H9 (cell line): ENCODE measurements at regions not wholly inside any gene's neighbourhood (a gene's known extent, or its start where the extent isn't known, plus 50 kb on each side); places are given as distances from the start of the nearest gene placed in this dataset.

Experiments
- DNase-seq: peaks from one replicate; pipeline ENCODE4 v3.0.0-alpha.2; 2017
- H2AFZ ChIP-seq: one replicate; pipeline ENCODE4 v1.6.1; 2013; ENCODE audit warnings: mild to moderate bottlenecking, low read length, control low read depth, moderate library complexity
- H2AK5ac ChIP-seq: 2 replicates; pipeline ENCODE4 v1.6.1; 2013; ENCODE audit warnings: low read length, control low read depth, mixed read lengths; ENCODE audit not compliant: insufficient read length
- H2BK120ac ChIP-seq: one replicate; pipeline ENCODE4 v1.6.1; 2013; ENCODE audit warnings: low read depth, mild to moderate bottlenecking, low read length, control low read depth, inconsistent platforms; ENCODE audit not compliant: poor library complexity, severe bottlenecking
- H2BK12ac ChIP-seq: 2 replicates; pipeline ENCODE4 v1.6.1; 2013; ENCODE audit warnings: low read length, control low read depth, mixed read lengths, low read depth; ENCODE audit not compliant: insufficient read length
- H2BK15ac ChIP-seq: 2 replicates; pipeline ENCODE4 v1.6.1; 2013; ENCODE audit warnings: low read depth, low read length, control low read depth
- H2BK20ac ChIP-seq: one replicate; pipeline ENCODE4 v1.6.1; 2013; ENCODE audit warnings: low read depth, mild to moderate bottlenecking, low read length, control low read depth, inconsistent platforms; ENCODE audit not compliant: poor library complexity, severe bottlenecking
- H2BK5ac ChIP-seq: 2 replicates; pipeline ENCODE4 v1.6.1; 2013; ENCODE audit warnings: low read length, control low read depth, mixed read lengths; ENCODE audit not compliant: insufficient read length
- H3K14ac ChIP-seq: 2 replicates; pipeline ENCODE4 v1.6.1; 2013; ENCODE audit warnings: low read length, control low read depth; ENCODE audit not compliant: insufficient read depth
- H3K18ac ChIP-seq: 2 replicates; pipeline ENCODE4 v1.6.1; 2013; ENCODE audit warnings: low read depth, mild to moderate bottlenecking, mixed read lengths, low read length, control low read depth; ENCODE audit not compliant: insufficient read length
- H3K23ac ChIP-seq: 2 replicates; pipeline ENCODE4 v1.6.1; 2013; ENCODE audit warnings: low read length, control low read depth, mixed read lengths, low read depth; ENCODE audit not compliant: insufficient read length
- H3K23me2 ChIP-seq: 2 replicates; pipeline ENCODE4 v1.6.1; 2013; ENCODE audit warnings: low read depth, mild to moderate bottlenecking, mixed read lengths, low read length, control low read depth; ENCODE audit not compliant: insufficient read length, poor library complexity, severe bottlenecking
- H3K27ac ChIP-seq: 2 replicates; pipeline ENCODE4 v1.5.1; 2013; ENCODE audit warnings: low read length, control low read depth, mixed read lengths, low read depth; ENCODE audit not compliant: insufficient read length
- H3K27me3 ChIP-seq: 2 replicates; pipeline ENCODE4 v1.6.1; 2013; ENCODE audit warnings: low read length, control low read depth, inconsistent platforms; ENCODE audit not compliant: insufficient read depth
- H3K4ac ChIP-seq: 2 replicates; pipeline ENCODE4 v1.6.1; 2013; ENCODE audit warnings: low read depth, mild to moderate bottlenecking, control low read depth, inconsistent platforms, low read length, moderate library complexity
- H3K4me1 ChIP-seq: 2 replicates; pipeline ENCODE4 v1.6.1; 2013; ENCODE audit warnings: low read length, control low read depth, inconsistent platforms; ENCODE audit not compliant: insufficient read depth
- H3K4me2 ChIP-seq: 2 replicates; pipeline ENCODE4 v1.6.1; 2013; ENCODE audit warnings: low read length, control low read depth, mixed read lengths; ENCODE audit not compliant: insufficient read length, insufficient read depth
- H3K56ac ChIP-seq: 2 replicates; pipeline ENCODE4 v1.6.1; 2013; ENCODE audit warnings: low read depth, mild to moderate bottlenecking, mixed read lengths, low read length, control low read depth; ENCODE audit not compliant: insufficient read length
- H3K79me1 ChIP-seq: 2 replicates; pipeline ENCODE4 v1.6.1; 2013; ENCODE audit warnings: low read depth, mild to moderate bottlenecking, moderate library complexity, low read length, control low read depth, inconsistent platforms; ENCODE audit not compliant: insufficient read depth, poor library complexity, severe bottlenecking
- H3K79me2 ChIP-seq: 2 replicates; pipeline ENCODE4 v1.6.1; 2013; ENCODE audit warnings: low read length, control low read depth, inconsistent platforms; ENCODE audit not compliant: insufficient read depth
- H3K9ac ChIP-seq: 2 replicates; pipeline ENCODE4 v1.6.1; 2013; ENCODE audit warnings: low read length, control low read depth, mixed read lengths; ENCODE audit not compliant: insufficient read length; ENCODE audit errors: extremely low read depth
- H3K9me3 ChIP-seq: one replicate; pipeline ENCODE4 v1.6.1; 2013; ENCODE audit warnings: low read depth, low read length, inconsistent platforms; ENCODE audit not compliant: control insufficient read depth
- H3T11ph ChIP-seq: one replicate; pipeline ENCODE4 v1.6.1; 2013; ENCODE audit warnings: mild to moderate bottlenecking, low read length, control low read depth, inconsistent platforms
- H4K20me1 ChIP-seq: one replicate; pipeline ENCODE4 v1.6.1; 2013; ENCODE audit not compliant: control insufficient read depth, insufficient read length, insufficient read depth
- H4K5ac ChIP-seq: 2 replicates; pipeline ENCODE4 v1.6.1; 2013; ENCODE audit warnings: low read depth, mild to moderate bottlenecking, mixed read lengths, low read length, control low read depth; ENCODE audit not compliant: insufficient read length
- H4K8ac ChIP-seq: replicated peaks from 2 replicates; pipeline ENCODE4 v1.6.1; 2013; ENCODE audit warnings: low read length, control low read depth, mixed read lengths, low read depth; ENCODE audit not compliant: insufficient read length
- H4K91ac ChIP-seq: 2 replicates; pipeline ENCODE4 v1.6.1; 2013; ENCODE audit warnings: low read depth, mild to moderate bottlenecking, moderate library complexity, mixed read lengths, low read length, control low read depth; ENCODE audit not compliant: insufficient read length
- H3K27ac Mint-ChIP-seq, 3 experiments: 2 replicates in 2 of 3; 3 replicates in 1 of 3; pipeline ENCODE4 v1.8.0; 2020 to 2021; ENCODE audit warnings: mixed read lengths in 3 of 3, mild to moderate bottlenecking in 1 of 3, moderate library complexity in 1 of 3
- H3K27me3 Mint-ChIP-seq: 2 replicates; pipeline ENCODE4 v1.8.0; 2021; ENCODE audit warnings: low read depth, mild to moderate bottlenecking, moderate library complexity, mixed read lengths
- H3K36me3 Mint-ChIP-seq, 3 experiments: 2 replicates in 2 of 3; 3 replicates in 1 of 3; pipeline ENCODE4 v1.8.0; 2020 to 2021; ENCODE audit warnings: low read depth in 3 of 3, mixed read lengths in 3 of 3; ENCODE audit not compliant: insufficient read depth in 1 of 3
- H3K4me1 Mint-ChIP-seq, 2 experiments: 2 replicates each; pipeline ENCODE4 v1.8.0; 2020; ENCODE audit warnings: mixed read lengths in 2 of 2
- H3K4me3 Mint-ChIP-seq, 2 experiments: 2 replicates in 1 of 2; 3 replicates in 1 of 2; pipeline ENCODE4 v1.8.0; 2020 to 2021; ENCODE audit warnings: mild to moderate bottlenecking in 2 of 2, mixed read lengths in 2 of 2, moderate library complexity in 1 of 2
- H3K9me3 Mint-ChIP-seq, 2 experiments: 2 replicates in 1 of 2; 3 replicates in 1 of 2; pipeline ENCODE4 v1.8.0; 2020; ENCODE audit warnings: mild to moderate bottlenecking in 2 of 2, mixed read lengths in 2 of 2, moderate library complexity in 1 of 2
- WGBS: extraction: QIAGEN DNeasy Blood & Tissue Kit; methylation state at CpG from one replicate; pipeline ENCODE4 v1.1.7; 2013; ENCODE audit warnings: missing lambda C conversion rate, low lambda C conversion rate, mixed read lengths; ENCODE audit not compliant: insufficient read length; ENCODE audit errors: extremely low coverage; 5-methylcytosine and 5-hydroxymethylcytosine counted together
- TF ChIP-seq, protein P1 (sequence below): fragments of 200-600 bp; sonication (generic); conservative IDR thresholded peaks from 3 replicates; pipeline ENCODE4 v1.8.0; 2021; ENCODE audit warnings: antibody characterized with exemption, mild to moderate bottlenecking

DNA sequence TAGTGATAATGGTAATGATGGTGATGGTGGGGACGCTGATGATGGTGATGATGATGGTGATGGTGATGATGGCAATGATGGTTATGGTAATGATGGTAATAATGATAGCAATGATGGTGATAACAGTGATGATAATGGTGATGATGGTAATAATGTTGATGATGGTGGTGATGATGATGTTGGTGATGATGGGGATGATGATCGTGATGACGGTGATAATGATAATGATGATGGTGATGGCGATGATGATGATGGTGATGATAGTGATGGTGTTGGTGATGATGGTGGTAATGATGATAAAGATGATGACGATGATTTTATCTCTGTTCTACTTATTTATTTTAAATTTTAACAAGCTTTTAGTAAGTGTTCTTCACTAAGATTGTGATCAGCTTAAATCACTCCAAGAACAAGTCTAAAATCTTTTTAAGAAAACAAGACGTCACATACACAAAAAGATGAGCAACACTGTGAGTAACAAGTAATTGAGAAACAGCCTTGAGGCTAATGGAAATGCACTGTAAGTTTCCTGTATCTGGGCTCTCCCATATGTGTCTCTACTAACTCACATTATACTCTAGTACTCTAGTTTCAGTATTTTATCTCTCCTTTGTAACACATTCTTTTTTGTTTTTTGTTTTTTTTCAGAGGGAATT is 480.2 kb upstream of the PRKX start:
- H2AFZ ChIP-seq, result no peak overlapping the region

More for the DNA sequence above, 480.2 kb upstream of the PRKX start:
- Histone ChIP-seq H3K56ac (no peak overlapping the region), H3K79me1 (no peaks in the 10 kb centered on the region), H2BK5ac (no peak overlapping the region), H2BK15ac (no peak overlapping the region), H3K4ac (no peak overlapping the region), H2BK120ac (no peak overlapping the region), H3K27me3 (no peaks in the 10 kb centered on the region), H3K4me1 (no peaks in the 10 kb centered on the region), H2BK20ac (no peak overlapping the region), H2AK5ac (no peak overlapping the region), H3K4me2 (no peak overlapping the region), H4K5ac (peak overlapping the region; percentile 85), H3K18ac (no peak overlapping the region), H3K27ac (no peak overlapping the region), H2BK12ac (no peak overlapping the region), H3K9ac (no peak overlapping the region), H3T11ph (no peak overlapping the region), H3K9me3 (no peaks in the 10 kb centered on the region), H4K91ac (no peak overlapping the region), H4K20me1 (no peaks in the 10 kb centered on the region), H3K23me2 (no peaks in the 10 kb centered on the region), H3K14ac (no peak overlapping the region), H4K8ac (no peak overlapping the region), H3K23ac (no peak overlapping the region), H3K79me2 (no peaks in the 10 kb centered on the region)
- Mint-ChIP-seq H3K9me3 (no peaks in the 10 kb centered on the region), H3K36me3 (no peaks in the 10 kb centered on the region), H3K27me3 (no peaks in the 10 kb centered on the region), H3K27ac (no peak overlapping the region), H3K4me3 (no peak overlapping the region), H3K4me1 (peaks cover 11% of the 10 kb centered on the region in 2 experiments)
- no peak for DNase-seq
- TF ChIP-seq, protein P1, sequence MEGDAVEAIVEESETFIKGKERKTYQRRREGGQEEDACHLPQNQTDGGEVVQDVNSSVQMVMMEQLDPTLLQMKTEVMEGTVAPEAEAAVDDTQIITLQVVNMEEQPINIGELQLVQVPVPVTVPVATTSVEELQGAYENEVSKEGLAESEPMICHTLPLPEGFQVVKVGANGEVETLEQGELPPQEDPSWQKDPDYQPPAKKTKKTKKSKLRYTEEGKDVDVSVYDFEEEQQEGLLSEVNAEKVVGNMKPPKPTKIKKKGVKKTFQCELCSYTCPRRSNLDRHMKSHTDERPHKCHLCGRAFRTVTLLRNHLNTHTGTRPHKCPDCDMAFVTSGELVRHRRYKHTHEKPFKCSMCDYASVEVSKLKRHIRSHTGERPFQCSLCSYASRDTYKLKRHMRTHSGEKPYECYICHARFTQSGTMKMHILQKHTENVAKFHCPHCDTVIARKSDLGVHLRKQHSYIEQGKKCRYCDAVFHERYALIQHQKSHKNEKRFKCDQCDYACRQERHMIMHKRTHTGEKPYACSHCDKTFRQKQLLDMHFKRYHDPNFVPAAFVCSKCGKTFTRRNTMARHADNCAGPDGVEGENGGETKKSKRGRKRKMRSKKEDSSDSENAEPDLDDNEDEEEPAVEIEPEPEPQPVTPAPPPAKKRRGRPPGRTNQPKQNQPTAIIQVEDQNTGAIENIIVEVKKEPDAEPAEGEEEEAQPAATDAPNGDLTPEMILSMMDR, result no peak
- 100% methylated on average over 3 of the region's 6 CpGs for WGBS
